ENCODE measurements at regions not wholly inside any gene's neighbourhood (a gene's known extent, or its start where the extent isn't known, plus 50 kb on each side); places are given as distances from the start of the nearest gene placed in this dataset.

DNA sequence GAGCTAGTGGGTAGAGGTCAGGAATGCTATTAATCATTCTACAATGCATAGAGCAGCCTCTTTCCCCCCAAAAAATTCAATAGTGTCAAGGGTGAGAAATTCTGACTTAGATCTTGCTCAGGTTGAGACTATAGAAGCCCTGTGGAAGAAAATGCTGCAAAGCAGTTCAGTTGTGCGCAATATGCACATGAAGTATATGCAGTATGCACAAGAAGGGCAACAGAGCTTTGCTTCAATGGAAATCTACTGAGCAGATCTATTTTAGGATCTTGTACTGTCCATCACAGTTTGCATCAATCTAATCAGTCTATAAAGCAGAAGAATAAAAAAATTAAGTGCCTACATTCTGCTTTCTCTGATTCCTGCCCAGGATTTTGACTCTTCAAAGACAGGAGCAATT, 225.8 kb upstream of the STEAP1 start:
- intact Hi-C loops (cut with DNase I; ENCODE audit: low total_unique reads), result no loop called here
- Histone ChIP-seq H3K9me3 (no peaks in the 10 kb centered on the region), H3K4me3 (no peak overlapping the region), H3K4me1 (no peaks in the 10 kb centered on the region), H3K36me3 (no peaks in the 10 kb centered on the region), H3K27ac (no peak overlapping the region), H3K27me3 (no peaks in the 10 kb centered on the region)
- no peak for DNase-seq
- TF ChIP-seq POLR2A (IDR thresholded peaks at IDR 0.05), result no peak
- TF ChIP-seq, protein P1, sequence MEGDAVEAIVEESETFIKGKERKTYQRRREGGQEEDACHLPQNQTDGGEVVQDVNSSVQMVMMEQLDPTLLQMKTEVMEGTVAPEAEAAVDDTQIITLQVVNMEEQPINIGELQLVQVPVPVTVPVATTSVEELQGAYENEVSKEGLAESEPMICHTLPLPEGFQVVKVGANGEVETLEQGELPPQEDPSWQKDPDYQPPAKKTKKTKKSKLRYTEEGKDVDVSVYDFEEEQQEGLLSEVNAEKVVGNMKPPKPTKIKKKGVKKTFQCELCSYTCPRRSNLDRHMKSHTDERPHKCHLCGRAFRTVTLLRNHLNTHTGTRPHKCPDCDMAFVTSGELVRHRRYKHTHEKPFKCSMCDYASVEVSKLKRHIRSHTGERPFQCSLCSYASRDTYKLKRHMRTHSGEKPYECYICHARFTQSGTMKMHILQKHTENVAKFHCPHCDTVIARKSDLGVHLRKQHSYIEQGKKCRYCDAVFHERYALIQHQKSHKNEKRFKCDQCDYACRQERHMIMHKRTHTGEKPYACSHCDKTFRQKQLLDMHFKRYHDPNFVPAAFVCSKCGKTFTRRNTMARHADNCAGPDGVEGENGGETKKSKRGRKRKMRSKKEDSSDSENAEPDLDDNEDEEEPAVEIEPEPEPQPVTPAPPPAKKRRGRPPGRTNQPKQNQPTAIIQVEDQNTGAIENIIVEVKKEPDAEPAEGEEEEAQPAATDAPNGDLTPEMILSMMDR (IDR thresholded peaks at IDR 0.05), result no peak

DNA sequence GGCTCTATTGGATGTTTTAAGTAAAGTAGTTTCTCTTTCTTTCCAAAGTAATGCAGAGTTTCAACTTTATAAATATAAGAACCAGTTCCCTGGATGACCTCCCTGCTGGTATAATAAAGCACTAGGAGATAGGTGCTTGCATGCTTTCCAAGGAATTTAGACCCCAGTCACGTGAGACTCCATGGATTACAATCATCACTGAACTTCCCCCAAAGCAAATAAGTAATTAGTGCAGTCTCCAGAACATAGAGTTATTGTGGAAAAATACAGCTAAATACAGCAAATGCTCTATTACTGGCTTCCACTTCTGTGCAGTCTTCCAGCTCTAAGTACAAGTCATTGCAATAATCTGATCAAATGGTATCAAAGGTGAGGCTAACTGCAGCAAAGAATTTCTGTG, 220.2 kb upstream of the STEAP1 start:
- Histone ChIP-seq H3K9me3 (no peaks in the 10 kb centered on the region), H3K36me3 (no peaks in the 10 kb centered on the region), H3K27ac (no peak overlapping the region), H3K4me1 (no peaks in the 10 kb centered on the region), H3K4me3 (no peak overlapping the region), H3K27me3 (no peaks in the 10 kb centered on the region)
- TF ChIP-seq, protein P1 (IDR thresholded peaks at IDR 0.05), result no peak
- TF ChIP-seq POLR2A (IDR thresholded peaks at IDR 0.05), result no peak
- no peak for DNase-seq
- intact Hi-C loops (cut with DNase I; ENCODE audit: low total_unique reads), result no loop called here

DNA sequence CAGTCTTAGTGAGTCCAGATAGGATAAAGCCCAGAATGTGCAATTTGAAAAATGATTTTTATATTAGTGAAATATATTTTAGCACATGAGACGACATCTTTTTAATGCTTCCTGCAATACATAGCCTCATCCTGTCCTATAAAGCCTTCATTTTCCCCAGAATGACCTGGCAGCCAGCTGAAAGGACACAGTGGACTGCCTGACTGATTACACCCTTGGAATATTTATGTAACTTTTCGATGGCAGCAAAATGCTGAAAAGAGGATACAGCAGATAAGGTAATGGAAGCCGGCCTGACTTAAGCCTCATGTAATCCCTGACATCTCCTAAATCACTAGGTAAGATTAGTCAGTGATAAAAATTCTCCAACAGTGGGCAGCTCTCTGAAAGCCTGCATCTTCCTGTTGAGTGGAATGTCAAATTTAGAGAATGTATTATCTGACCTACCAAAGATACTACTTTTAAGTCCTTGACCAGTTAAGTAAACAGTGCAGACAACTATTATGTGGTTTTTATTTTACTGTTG, 210.7 kb upstream of the STEAP1 start:
- Histone ChIP-seq H3K4me1 (no peaks in the 10 kb centered on the region), H3K9me3 (no peaks in the 10 kb centered on the region), H3K4me3 (no peak overlapping the region), H3K27ac (no peak overlapping the region), H3K27me3 (no peaks in the 10 kb centered on the region), H3K36me3 (no peaks in the 10 kb centered on the region)
- intact Hi-C loops (cut with DNase I; ENCODE audit: low total_unique reads), result no loop called here
- no peak for DNase-seq
- TF ChIP-seq, protein P1 (IDR thresholded peaks at IDR 0.05), result no peak
- TF ChIP-seq POLR2A (IDR thresholded peaks at IDR 0.05), result no peak

DNA sequence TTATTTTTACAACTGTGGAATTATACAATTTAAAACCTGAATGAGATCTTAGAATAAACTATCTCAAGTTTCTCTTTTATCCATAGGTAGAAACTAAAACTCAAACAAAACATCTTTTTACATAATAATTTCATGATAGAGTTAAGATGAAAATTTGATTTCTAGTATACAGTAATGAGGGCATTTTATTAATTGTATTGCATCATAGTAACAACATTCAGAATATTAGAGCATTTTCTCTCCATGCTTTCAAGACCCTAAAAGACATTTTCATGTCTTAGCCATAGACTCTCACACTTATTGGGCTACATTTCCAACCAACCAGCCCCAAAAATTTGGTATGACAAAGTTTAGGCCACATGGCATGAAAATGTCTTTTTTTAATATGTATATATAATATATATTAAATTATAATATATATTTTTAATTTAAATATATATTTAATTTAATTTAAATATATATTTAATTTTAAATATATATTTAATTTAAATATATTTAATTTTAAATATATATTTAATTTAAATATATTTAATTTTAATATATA, 195.7 kb upstream of the STEAP1 start:
- Histone ChIP-seq H3K27me3 (no peaks in the 10 kb centered on the region), H3K9me3 (no peaks in the 10 kb centered on the region), H3K4me1 (no peaks in the 10 kb centered on the region), H3K36me3 (no peaks in the 10 kb centered on the region), H3K27ac (no peak overlapping the region), H3K4me3 (no peak overlapping the region)
- DNase-seq, result no peak
- TF ChIP-seq POLR2A (IDR thresholded peaks at IDR 0.05), result no peak
- TF ChIP-seq, protein P1 (IDR thresholded peaks at IDR 0.05), result no peak
- intact Hi-C loops (cut with DNase I; ENCODE audit: low total_unique reads), result no loop called here

- H3K36me3 ChIP-seq, result no peaks in the 10 kb centered on the region
- TF ChIP-seq, protein P1 (IDR thresholded peaks at IDR 0.05), result no peak
- no peak for TF ChIP-seq POLR2A (IDR thresholded peaks at IDR 0.05)
- H3K27ac ChIP-seq, result no peak overlapping the region
- H3K9me3 ChIP-seq, result no peaks in the 10 kb centered on the region
- intact Hi-C loops (cut with DNase I; ENCODE audit: low total_unique reads), result no loop called here
- H3K4me1 ChIP-seq, result no peaks in the 10 kb centered on the region
- H3K4me3 ChIP-seq, result no peak overlapping the region
- DNase-seq, result no peak
- no peaks in the 10 kb centered on the region for H3K27me3 ChIP-seq
These were observed 188.1 kb upstream of the STEAP1 start for GRCh38 chr7:89966067-89966664.

All from uterus (tissue), 3 donors.